HT1080 (cell line): ENCODE measurements at regions not wholly inside any gene's neighbourhood (a gene's known extent, or its start where the extent isn't known, plus 50 kb on each side); places are given as distances from the start of the nearest gene placed in this dataset.
A peak's percentile ranks its signal among the peaks of the same experiment; 100 is the strongest.
"Not testable (repeated sequence)": the region's sequence is repeated elsewhere in the genome, so short reads cannot be mapped to it uniquely, and the experiment has no call there.

ENCODE experiments used
- DNase-seq: peaks from one replicate; pipeline ENCODE4 v3.0.0-alpha.2; 2015; ENCODE audit warnings: low read depth

DNA sequence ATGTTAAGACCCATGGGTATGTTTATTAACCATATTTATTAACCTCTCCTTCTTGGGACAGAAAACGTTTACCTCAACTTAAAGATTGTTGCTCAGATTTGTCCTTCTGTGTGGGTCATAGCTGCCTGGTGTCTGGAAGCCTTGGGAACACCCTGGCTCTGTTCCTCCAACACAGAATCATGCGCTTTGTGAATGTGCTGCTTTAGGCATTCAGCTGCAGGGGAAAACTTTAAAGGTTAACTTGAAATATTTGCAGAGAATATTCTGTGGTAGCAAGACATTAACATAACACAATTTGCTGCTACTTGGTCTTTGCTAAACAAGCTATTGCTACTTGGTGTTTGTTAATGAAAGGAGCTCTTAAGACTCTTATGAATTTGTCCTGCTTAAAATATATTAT lies 50.5 kb upstream of the THOC3 start:
- not testable (repeated sequence) for DNase-seq

DNA sequence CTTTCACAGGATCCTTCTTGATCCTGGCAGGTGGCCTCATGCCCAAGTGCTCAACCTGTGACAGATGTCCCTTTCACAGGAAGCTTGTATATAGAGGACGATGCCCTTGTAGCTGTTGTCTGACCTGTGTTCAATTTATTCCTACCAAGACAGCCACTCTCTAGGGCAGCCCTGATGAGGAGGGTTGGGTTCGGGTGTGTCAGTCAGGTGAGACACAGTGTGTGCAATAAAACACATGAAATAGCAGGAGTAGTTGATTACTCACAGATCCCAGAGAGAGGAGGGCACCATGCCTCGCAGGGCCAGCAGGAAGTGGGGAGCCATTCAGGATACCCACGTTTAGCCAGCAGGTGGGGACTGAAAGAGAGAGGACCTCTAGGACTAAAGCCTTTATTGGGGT lies 52.7 kb upstream of the THOC3 start:
- not testable (repeated sequence) for DNase-seq

GRCh38 chr5:176023535-176023934 lies 55.4 kb upstream of the THOC3 start:
- not testable (repeated sequence) for DNase-seq

GRCh38 chr5:176029445-176029844 lies 61.3 kb upstream of the THOC3 start:
- DNase-seq = not testable (repeated sequence)

GRCh38 chr5:176030361-176031117 lies 62.4 kb upstream of the THOC3 start:
- not testable (repeated sequence) for DNase-seq

DNA sequence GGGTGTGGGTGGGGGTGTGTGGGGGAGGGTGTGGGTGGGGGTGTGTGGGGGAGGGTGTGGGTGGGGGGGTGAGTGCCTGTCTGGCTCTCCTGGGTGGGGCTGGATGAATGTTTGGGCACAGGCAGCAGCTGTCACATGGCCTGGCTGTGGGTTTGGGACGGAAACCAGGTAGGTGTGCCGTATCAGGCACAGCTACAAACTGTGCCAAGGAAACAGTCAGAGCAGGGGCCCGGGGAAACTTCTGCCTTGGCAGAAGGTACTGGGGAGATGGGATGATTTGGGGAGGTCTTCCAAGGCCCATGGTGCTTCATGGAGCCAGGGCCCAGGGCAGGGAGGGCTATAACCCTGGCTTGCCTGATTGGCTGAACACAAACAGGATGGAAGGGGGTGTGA lies 63.0 kb upstream of the THOC3 start:
- not testable (repeated sequence) for DNase-seq

- not testable (repeated sequence) for DNase-seq
Observed at GRCh38 chr5:176033186-176033585, 65.1 kb upstream of the THOC3 start.

DNA sequence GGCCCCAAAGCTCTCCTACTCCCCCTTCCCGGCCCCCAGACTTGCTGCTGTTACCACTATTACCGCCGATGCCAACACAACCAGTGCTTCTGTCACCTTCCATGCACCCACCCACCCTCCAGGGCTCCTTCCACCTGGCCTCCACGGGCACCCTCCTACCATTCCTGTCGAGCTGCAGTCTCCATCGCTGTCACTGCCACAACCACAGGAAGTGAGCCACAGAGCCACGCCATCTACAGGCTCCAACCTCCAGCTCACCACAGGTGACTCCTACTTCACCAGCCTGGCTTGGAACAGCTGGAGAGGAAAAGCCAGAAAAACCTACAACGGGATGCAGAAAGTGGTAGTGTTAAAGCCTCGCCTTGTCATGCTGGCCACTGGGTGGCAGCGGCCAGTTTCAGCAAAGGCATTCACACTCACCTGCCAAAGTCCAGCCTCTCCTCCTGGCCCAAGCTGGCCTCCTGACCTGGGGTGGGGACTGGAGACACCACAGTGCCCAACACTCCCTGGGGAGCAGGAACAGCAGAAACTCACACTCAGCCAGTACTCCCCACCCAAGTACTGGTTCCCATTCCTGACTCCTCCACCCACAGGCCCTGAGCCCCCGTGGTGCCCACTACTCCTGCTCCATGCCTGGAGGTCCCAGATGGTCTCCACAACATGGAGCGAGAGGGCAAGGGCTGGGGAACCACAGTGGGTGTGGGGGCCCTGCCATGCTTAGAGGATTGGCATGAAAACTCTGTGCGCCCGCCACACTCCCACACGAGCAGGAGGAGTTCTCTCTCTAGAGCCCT lies 66.5 kb upstream of the THOC3 start:
- DNase-seq = not testable (repeated sequence)

DNA sequence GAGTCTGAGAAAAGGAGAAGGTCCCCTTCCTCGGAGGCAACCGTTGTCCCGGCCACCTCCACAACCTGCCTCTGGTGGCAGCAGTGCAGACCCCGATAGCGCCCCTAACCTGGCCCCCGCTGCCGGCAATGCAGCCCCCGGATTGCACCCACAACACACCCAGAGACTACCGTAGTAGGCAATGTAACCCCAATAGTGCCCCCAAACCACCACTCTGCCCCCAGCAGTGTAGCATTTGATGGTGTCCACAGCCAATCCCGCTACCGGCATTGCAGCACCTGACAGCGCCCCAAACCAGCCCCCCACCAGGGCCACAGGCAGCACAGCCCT lies 67.1 kb upstream of the THOC3 start:
- not testable (repeated sequence) for DNase-seq

DNA sequence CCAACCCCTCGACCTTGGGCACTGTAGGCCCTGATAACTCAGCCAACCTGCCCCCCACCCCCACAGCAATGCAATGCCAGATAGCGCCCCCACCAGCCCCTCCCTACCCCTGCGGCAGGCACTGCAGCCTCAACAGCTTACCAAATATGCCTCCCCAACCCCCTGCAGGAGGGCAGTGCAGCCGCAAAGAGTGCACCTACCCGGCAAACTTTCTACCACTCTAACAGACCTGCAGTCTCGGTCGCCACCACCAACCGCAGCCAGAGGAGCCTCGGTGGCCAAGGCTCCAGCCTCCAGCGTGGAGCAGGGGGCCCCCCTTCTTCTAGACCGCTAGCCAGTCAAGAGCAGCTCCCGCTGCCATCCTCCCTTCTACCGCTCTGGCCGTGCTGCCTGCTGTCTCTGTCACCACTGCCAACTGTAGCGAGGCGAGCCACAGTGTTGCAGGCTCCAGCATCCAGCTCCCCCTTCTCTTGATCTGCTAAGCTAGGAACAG lies 67.7 kb upstream of the THOC3 start:
- not testable (repeated sequence) for DNase-seq

- DNase-seq = peak; percentile 48
Observed at GRCh38 chr5:176036391-176036790, 68.3 kb upstream of the THOC3 start.

DNA sequence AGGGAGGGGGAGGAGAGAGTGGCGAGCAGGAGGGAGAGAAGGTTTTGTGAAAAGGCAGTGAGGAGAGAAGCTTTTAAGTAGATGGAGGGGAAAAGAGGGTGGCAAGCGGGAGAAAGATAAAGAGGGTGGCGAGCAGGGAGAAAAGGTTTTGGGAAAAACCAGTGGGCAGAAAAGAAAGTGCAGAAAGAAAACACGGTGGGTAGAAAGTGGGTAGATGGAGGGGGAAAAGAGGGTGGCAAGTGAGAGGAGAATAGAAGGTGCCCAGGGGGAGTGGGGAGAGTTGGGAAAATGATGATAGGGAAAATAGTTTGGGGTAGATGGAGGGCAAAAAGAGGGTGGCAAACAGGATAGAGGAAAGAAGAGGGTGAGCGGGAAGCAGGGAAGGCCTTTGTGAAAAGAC lies 69.1 kb upstream of the THOC3 start:
- DNase-seq = not testable (repeated sequence)

DNA sequence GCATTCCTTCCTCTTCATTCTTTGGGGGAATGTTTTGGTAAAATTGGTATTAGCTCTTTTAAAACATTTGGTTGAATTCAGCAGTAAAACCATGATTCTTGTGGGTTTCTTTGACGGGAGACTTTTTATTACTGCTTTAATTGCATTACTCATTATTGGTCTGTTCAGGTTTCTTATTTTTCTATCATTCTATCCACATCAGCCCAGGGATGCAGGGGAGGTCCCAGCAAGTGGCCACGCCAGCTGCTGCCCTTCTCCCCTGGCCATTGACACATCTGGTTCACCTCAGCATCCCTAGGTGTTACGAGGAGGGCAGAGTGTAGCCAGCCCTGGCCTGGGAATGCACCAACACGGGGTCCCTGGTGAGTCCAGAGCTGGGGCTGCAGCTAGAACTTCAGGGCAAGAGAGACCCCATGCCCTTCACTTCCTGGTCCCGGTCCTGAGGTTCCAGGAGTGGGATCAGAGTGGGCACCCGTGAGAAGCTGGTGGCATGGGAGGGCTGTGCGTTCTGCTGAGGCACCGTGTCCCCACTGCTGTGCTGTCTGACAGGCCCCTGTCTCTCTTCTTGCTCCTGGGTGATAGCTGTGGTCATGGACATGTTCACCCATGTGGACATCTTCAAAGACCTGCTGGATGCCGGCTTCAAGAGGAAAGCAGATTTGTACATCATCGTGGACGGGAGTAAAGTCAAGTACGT lies 72.1 kb upstream of the THOC3 start:
- DNase-seq = not testable (repeated sequence)

DNA sequence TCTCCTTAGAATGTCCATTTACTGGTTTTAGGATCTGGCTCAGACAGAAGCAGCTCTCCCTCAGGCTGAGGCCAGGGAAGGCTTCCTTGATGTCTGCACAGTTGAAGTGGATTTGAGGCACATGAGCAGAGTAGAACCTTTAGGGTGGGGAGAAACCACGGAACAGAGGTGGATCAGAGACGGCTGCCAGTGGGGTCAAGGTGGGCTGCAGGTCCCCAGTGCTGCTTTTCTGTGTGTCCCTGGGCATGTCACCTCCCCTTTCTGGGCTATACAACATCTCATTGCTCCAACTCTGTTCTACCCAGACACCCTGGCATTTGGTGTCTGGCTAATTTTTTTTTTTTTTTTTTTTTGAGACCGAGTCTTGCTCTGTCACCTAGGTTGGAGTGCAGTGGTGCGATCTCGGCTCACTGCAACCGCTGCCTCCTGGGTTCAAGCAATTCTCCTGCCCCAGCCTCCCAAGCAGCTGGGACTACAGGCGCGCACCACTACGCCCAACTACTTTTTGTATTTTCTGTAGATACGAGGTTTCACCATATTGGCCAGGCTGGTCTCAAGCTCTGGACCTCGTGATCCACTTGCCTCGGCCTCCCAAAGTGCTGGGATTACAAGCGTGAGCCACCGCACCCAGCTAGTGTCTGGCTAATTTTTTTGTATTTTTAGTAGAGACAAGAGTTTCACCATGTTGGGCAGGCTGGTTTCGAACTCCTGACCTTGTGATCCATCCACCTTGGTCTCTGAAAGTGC lies 73.3 kb upstream of the THOC3 start:
- DNase-seq = not testable (repeated sequence)

DNA sequence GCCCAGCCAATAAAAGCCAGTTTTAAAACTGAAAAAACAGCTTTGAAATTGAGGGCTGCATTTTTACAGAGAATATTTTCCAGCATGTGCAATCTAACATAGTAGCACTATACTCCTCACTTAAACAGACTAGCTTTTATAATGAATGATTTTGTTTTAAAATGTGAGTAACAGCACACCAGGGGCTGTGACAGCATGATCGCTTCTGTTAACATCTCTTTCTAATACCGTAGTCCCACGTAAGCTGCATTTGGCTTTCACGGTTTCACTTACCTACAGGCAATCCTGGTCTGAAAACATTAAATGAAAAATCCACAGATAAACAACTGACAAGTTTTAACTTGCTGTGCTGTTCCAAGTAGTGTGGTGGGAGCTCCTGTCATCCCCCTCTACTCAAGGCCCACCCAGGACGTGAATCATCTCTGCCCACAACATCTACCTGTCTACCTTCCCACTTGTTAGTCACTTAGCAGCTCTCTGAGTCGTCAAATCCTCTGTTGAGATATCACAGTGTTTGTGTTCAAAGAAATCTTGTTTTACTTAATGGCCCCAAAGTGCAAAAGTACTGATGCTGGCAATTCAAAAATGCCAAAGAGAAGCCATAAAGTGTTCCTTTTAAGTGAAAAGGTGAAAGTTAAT lies 74.0 kb upstream of the THOC3 start:
- not testable (repeated sequence) for DNase-seq

DNA sequence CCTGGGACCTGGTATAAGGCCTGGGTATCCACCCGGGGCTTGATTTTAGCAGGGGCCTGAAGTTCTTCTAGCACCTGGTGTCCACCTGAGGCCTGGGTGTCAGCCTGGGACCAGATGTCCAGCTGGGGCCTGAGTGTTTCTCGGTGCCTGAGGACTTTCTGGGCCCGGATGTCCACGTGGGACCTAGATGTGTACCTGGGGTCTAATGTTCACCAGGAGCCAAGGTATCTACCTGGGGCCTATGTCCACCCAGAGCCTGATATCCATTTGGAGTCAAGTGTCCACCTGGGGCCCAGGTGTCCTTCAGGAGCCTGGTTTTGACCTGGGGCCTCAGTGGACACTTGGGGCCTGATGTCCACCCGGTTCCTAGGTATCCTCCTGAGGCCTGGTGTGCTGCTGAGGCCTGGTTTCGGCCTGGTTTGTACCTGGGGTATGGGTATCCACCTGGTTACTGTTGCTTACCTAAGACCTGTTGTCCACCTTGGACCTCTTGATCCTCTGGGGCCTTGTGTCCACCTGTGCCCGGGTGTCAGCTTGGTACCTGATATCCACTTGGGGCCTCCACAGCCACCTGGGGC lies 75.2 kb upstream of the THOC3 start:
- not testable (repeated sequence) for DNase-seq

GRCh38 chr5:176043986-176044385 lies 75.9 kb upstream of the THOC3 start:
- not testable (repeated sequence) for DNase-seq

DNA sequence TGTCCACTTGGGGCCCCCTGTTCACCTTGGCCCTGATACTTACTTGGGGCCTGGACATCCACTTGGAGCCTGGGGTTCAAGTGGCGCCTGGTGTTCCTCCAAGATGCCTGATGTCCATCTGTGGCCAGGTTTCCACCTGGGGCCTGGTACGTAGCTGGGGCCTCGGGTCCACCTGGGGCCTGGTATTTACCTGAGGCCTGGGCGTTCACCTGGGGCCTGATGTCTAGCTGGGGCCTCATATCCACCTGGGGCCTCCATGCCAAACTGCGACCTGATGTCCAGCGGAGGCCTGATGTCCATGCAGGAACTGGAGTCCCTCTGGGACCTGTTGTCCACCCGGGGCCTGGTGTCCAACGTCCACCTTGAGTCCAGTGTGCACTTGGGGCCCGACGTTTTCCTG lies 76.3 kb upstream of the THOC3 start:
- DNase-seq = not testable (repeated sequence)

GRCh38 chr5:176045442-176045841 lies 77.3 kb upstream of the THOC3 start:
- DNase-seq = not testable (repeated sequence)

GRCh38 chr5:176048671-176049070 lies 80.6 kb upstream of the THOC3 start:
- not testable (repeated sequence) for DNase-seq
